B cell (primary cell): ENCODE measurements at regions not wholly inside any gene's neighbourhood (a gene's known extent, or its start where the extent isn't known, plus 50 kb on each side); places are given as distances from the start of the nearest gene placed in this dataset.

ENCODE experiments used
- ATAC-seq: fragments of 200-7000 bp; cut with Tn5 transposase; one replicate; pipeline ENCODE4 v1.10.0; 2021; ENCODE audit warnings: low read depth, mild to moderate bottlenecking, moderate number of reproducible peaks, moderate library complexity
- CTCF ChIA-PET: fragments of 350-600 bp; sonication (Branson Sonifier 250); formaldehyde crosslinking; loops from one replicate; lab custom pipeline; 2021; ENCODE audit warnings: antibody characterized with exemption, inconsistent platforms; lab: Charles Lee
- POLR2A ChIA-PET: fragments of 350-600 bp; sonication (Branson Sonifier 250); formaldehyde crosslinking; loops from one replicate; lab custom pipeline; 2021; ENCODE audit warnings: antibody characterized with exemption; lab: Charles Lee
- DNase-seq: peaks from one replicate; pipeline ENCODE4 v3.0.0; 2013
- H2AFZ ChIP-seq: 2 replicates; pipeline ENCODE4 v1.6.1; 2012; ENCODE audit warnings: mild to moderate bottlenecking, low read depth, low read length; ENCODE audit not compliant: insufficient read depth, poor library complexity, severe bottlenecking
- H3K27ac ChIP-seq, 2 donors: 1 replicate in 1 of 2; 2 replicates in 1 of 2; pipeline ENCODE4 v1.5.1; 2012 to 2013; ENCODE audit warnings: low read length in 2 of 2, mild to moderate bottlenecking in 2 of 2, moderate library complexity in 1 of 2
- H3K27me3 ChIP-seq, 4 experiments: fragments of 200-600 bp in 1 of 4; sonication (generic) in 1 of 4; replicated peaks in 1 of 4; 1 replicate in 2 of 4; 2 replicates in 2 of 4; pipeline versions ENCODE4 v1.6.1 to v1.7.0; 2013 to 2016; ENCODE audit warnings: low read length in 3 of 4, mild to moderate bottlenecking in 2 of 4, mixed read lengths in 1 of 4, moderate library complexity in 1 of 4; ENCODE audit not compliant: insufficient read depth in 4 of 4, control insufficient read depth in 3 of 4; ENCODE audit errors: control extremely low read depth in 1 of 4
- H3K36me3 ChIP-seq, 2 experiments: replicated peaks in 1 of 2; 1 replicate in 1 of 2; 2 replicates in 1 of 2; pipeline versions ENCODE4 v1.6.1 to v1.7.1; 2013; ENCODE audit warnings: low read length in 1 of 2; ENCODE audit not compliant: insufficient read depth in 2 of 2, control insufficient read depth in 1 of 2; ENCODE audit errors: control extremely low read depth in 1 of 2, extremely low read depth in 1 of 2
- H3K4me1 ChIP-seq, 2 donors: fragments of 200-600 bp in 1 of 2; sonication (generic) in 1 of 2; 1 replicate in 1 of 2; 2 replicates in 1 of 2; pipeline versions ENCODE4 v1.5.1 to v1.6.1; 2013 to 2017; ENCODE audit warnings: low read length in 2 of 2; ENCODE audit not compliant: control insufficient read depth in 2 of 2, insufficient read depth in 2 of 2
- H3K4me2 ChIP-seq: replicated peaks from 2 replicates; pipeline ENCODE3; 2012; ENCODE audit warnings: mild to moderate bottlenecking, low read depth, low read length; ENCODE audit not compliant: poor library complexity, severe bottlenecking
- H3K4me3 ChIP-seq, 5 experiments: fragments of 200-600 bp in 1 of 5; sonication (generic) in 1 of 5; 1 replicate in 3 of 5; 2 replicates in 2 of 5; pipeline versions ENCODE4 v1.5.1 to v1.7.0; 2011 to 2016; ENCODE audit warnings: low read length in 4 of 5, mild to moderate bottlenecking in 4 of 5, low read depth in 2 of 5, control low read depth in 1 of 5, moderate library complexity in 1 of 5; ENCODE audit not compliant: insufficient read depth in 1 of 5; ENCODE audit errors: control extremely low read depth in 1 of 5, extremely low read depth in 1 of 5
- H3K79me2 ChIP-seq: fragments of 200-600 bp; sonication (generic); one replicate; pipeline ENCODE4 v1.6.0; 2016; ENCODE audit warnings: low read length; ENCODE audit not compliant: control insufficient read depth, insufficient read depth
- H3K9ac ChIP-seq: fragments of 200-600 bp; sonication (generic); 2 replicates; pipeline ENCODE4 v1.6.1; 2017; ENCODE audit warnings: mild to moderate bottlenecking, low read length, moderate library complexity
- H3K9me3 ChIP-seq, 3 donors: one replicate each; pipeline versions ENCODE4 v1.6.1 to v1.7.1; 2013; ENCODE audit warnings: low read length in 2 of 3; ENCODE audit not compliant: control insufficient read depth in 2 of 3, insufficient read depth in 1 of 3; ENCODE audit errors: control extremely low read depth in 1 of 3
- H4K20me1 ChIP-seq: 2 replicates; pipeline ENCODE4 v1.6.0; 2012; ENCODE audit warnings: mild to moderate bottlenecking, low read length; ENCODE audit not compliant: insufficient read depth, control insufficient read depth, poor library complexity, severe bottlenecking
- H3K27ac Mint-ChIP-seq: one replicate; pipeline ENCODE4 v1.8.0; 2021; ENCODE audit warnings: mixed read lengths
- H3K27me3 Mint-ChIP-seq: one replicate; pipeline ENCODE4 v1.8.0; 2021; ENCODE audit warnings: mixed read lengths
- H3K4me1 Mint-ChIP-seq: one replicate; pipeline ENCODE4 v1.8.0; 2021; ENCODE audit warnings: mixed read lengths
- H3K4me3 Mint-ChIP-seq: one replicate; pipeline ENCODE4 v1.8.0; 2021; ENCODE audit warnings: mixed read lengths
- H3K9me3 Mint-ChIP-seq: one replicate; pipeline ENCODE4 v1.8.0; 2022; ENCODE audit warnings: mixed read lengths; ENCODE audit not compliant: insufficient read depth
- CTCF ChIP-seq: fragments of 200-600 bp; IDR thresholded peaks from one replicate; pipeline ENCODE4 v1.8.0; 2022; ENCODE audit warnings: antibody characterized with exemption, mild to moderate bottlenecking
- EZH2 ChIP-seq: IDR thresholded peaks from 2 replicates; pipeline ENCODE4 v1.6.1; 2012; ENCODE audit warnings: borderline replicate concordance, low read depth, mild to moderate bottlenecking, moderate library complexity, low read length; ENCODE audit not compliant: insufficient read depth, poor library complexity, severe bottlenecking
- WGBS: methylation state at CpG from one replicate; pipeline ENCODE4 v1.1.5; 2013; ENCODE audit warnings: missing lambda C conversion rate; ENCODE audit not compliant: insufficient coverage; 5-methylcytosine and 5-hydroxymethylcytosine counted together
- intact Hi-C: fragments of 100-400 bp; cut with micrococcal nuclease; formaldehyde crosslinking; loops from one replicate; pipeline ENCODE4 v1.10.0; 2022

GRCh38 chr13:71051573-71051972 lies 815.4 kb downstream of the DACH1 start:
- no peak overlapping the region for H2AFZ ChIP-seq
- TF ChIP-seq CTCF (no peak), EZH2 (no peak)
- H3K4me1 ChIP-seq: no peaks in the 10 kb centered on the region
- H3K36me3 ChIP-seq: no peaks in the 10 kb centered on the region
- no peak overlapping the region for H3K4me3 Mint-ChIP-seq
- H3K27ac Mint-ChIP-seq: no peak overlapping the region
- no peaks in the 10 kb centered on the region for H3K79me2 ChIP-seq
- H3K9ac ChIP-seq: no peak overlapping the region
- WGBS: 86% methylated on average over 2 of the region's 2 CpGs
- H3K4me1 Mint-ChIP-seq: no peaks in the 10 kb centered on the region
- H4K20me1 ChIP-seq: no peaks in the 10 kb centered on the region
- H3K27me3 Mint-ChIP-seq: no peaks in the 10 kb centered on the region
- intact Hi-C loops: no loop called here
- peaks cover 0 to 11% (median 0%) of the 10 kb centered on the region in 3 donors for H3K9me3 ChIP-seq
- ChIA-PET POLR2A (no interaction called here), CTCF (no interaction called here)
- H3K4me2 ChIP-seq: no peak overlapping the region
- H3K27ac ChIP-seq: no peak overlapping the region
- DNase-seq: no peak
- no peak for ATAC-seq
- H3K27me3 ChIP-seq: no peaks in the 10 kb centered on the region
- no peak overlapping the region for H3K4me3 ChIP-seq
- no peaks in the 10 kb centered on the region for H3K9me3 Mint-ChIP-seq

DNA sequence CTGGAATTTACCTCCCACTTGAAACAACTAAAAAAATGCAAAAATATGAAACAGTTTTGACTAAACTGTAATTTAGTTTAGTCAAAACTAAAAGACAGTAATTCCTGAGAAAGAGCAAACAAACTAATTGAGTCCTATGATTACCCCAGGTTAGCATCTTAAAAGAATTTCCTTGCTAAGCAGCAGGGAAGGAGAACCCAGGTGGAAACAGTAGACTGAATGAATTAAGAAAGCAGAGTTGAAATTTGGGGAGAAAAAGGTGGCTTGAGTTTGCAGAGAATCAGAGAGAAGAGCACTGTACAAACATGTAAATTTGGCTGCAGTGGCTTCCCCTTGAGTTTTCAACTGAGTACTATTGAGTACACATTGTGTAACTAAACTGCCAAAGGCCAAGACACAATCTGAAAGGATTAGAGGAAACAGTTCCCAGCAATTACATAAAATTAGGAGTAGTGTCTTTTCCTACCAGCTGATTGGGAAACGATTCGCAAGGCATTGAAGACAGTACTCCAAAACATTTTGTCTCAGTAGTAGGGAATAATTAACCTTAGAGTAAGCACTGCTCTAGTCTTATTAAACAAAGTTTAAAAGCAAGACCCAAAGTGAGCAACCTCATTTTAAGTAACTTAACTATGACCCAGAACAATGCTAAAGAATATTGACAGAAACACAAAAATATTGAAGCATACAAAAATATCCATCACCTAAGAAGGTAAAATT lies 820.5 kb downstream of the DACH1 start:
- Histone ChIP-seq H3K4me2 (no peak overlapping the region), H3K4me1 (no peaks in the 10 kb centered on the region), H3K27me3 (no peaks in the 10 kb centered on the region), H3K9ac (no peak overlapping the region), H3K9me3 (no peaks in the 10 kb centered on the region), H4K20me1 (no peaks in the 10 kb centered on the region), H3K36me3 (no peaks in the 10 kb centered on the region), H3K27ac (no peak overlapping the region), H2AFZ (no peak overlapping the region), H3K4me3 (no peak overlapping the region), H3K79me2 (no peaks in the 10 kb centered on the region)
- DNase-seq: no peak
- no CpG with 5 or more reads among the region's 2 CpGs for WGBS
- H3K27me3 Mint-ChIP-seq: no peaks in the 10 kb centered on the region
- POLR2A ChIA-PET: no interaction called here
- intact Hi-C loops: no loop called here
- ATAC-seq: no peak
- no peaks in the 10 kb centered on the region for H3K4me1 Mint-ChIP-seq
- no peak for TF ChIP-seq EZH2
- no peak for TF ChIP-seq CTCF
- no peak overlapping the region for H3K4me3 Mint-ChIP-seq
- CTCF ChIA-PET: no interaction called here
- no peak overlapping the region for H3K27ac Mint-ChIP-seq
- H3K9me3 Mint-ChIP-seq: no peaks in the 10 kb centered on the region
